Colonic mucosa (tissue), 4 donors: ENCODE measurements at regions not wholly inside any gene's neighbourhood (a gene's known extent, or its start where the extent isn't known, plus 50 kb on each side); places are given as distances from the start of the nearest gene placed in this dataset.
"Not testable (repeated sequence)": the region's sequence is repeated elsewhere in the genome, so short reads cannot be mapped to it uniquely, and the experiment has no call there.

Experiments used
- DNase-seq: peaks from one replicate; pipeline ENCODE4 v3.0.0-alpha.2; 2020
- H3K27ac ChIP-seq: fragments of 200-600 bp; one replicate; pipeline ENCODE4 v1.8.0; 2021
- H3K27me3 ChIP-seq: fragments of 200-600 bp; one replicate; pipeline ENCODE4 v1.8.0; 2021
- H3K36me3 ChIP-seq: fragments of 200-600 bp; one replicate; pipeline ENCODE4 v1.8.0; 2021
- H3K4me1 ChIP-seq: fragments of 200-600 bp; one replicate; pipeline ENCODE4 v1.8.0; 2021; ENCODE audit warnings: mild to moderate bottlenecking
- H3K4me3 ChIP-seq: fragments of 200-600 bp; one replicate; pipeline ENCODE4 v1.8.0; 2021
- H3K9ac ChIP-seq, 2 donors: one replicate each; pipeline ENCODE4 v1.7.0; 2013; ENCODE audit warnings: control low read depth in 2 of 2, low read depth in 2 of 2, low read length in 2 of 2
- H3K9me3 ChIP-seq: fragments of 200-600 bp; one replicate; pipeline ENCODE4 v1.8.0; 2021
- CTCF ChIP-seq: fragments of 200-600 bp; IDR thresholded peaks from one replicate; pipeline ENCODE4 v1.8.0; 2022; ENCODE audit warnings: antibody characterized with exemption, mild to moderate bottlenecking
- intact Hi-C: fragments of 100-400 bp; cut with DNase I; formaldehyde crosslinking; loops from one replicate; pipeline ENCODE4 v1.14.1; 2022
- donor health status: healthy.
- donor health status: DM: no; HTN: no; CAD: no.
- donor health status: DM: no; HTN: no; CAD: no.

GRCh38 chr4:188346171-188346809 is 207.0 kb downstream of the TRIML1 start:
- intact Hi-C loops = no loop called here
- Histone ChIP-seq H3K4me1 (no peaks in the 10 kb centered on the region), H3K27ac (no peak overlapping the region), H3K27me3 (no peaks in the 10 kb centered on the region), H3K9ac (no peak overlapping the region), H3K36me3 (no peaks in the 10 kb centered on the region), H3K9me3 (no peaks in the 10 kb centered on the region), H3K4me3 (no peak overlapping the region)
- no peak for TF ChIP-seq CTCF
- DNase-seq = no peak

- intact Hi-C loops = no loop called here
These were observed 208.1 kb downstream of the TRIML1 start for GRCh38 chr4:188347339-188347738.

GRCh38 chr4:188349569-188349968 is 210.3 kb downstream of the TRIML1 start:
- H3K4me1 ChIP-seq, H3K9me3 ChIP-seq, H3K4me3 ChIP-seq, intact Hi-C loops, DNase-seq, H3K27ac ChIP-seq, H3K27me3 ChIP-seq, H3K9ac ChIP-seq, H3K36me3 ChIP-seq: not testable (repeated sequence)

More at GRCh38 chr4:188347339-188347738, 208.1 kb downstream of the TRIML1 start:
- Histone ChIP-seq H3K36me3 (no peaks in the 10 kb centered on the region), H3K27me3 (no peaks in the 10 kb centered on the region), H3K9ac (no peak overlapping the region), H3K9me3 (no peaks in the 10 kb centered on the region), H3K4me3 (no peak overlapping the region), H3K4me1 (no peaks in the 10 kb centered on the region), H3K27ac (no peak overlapping the region)
- no peak for TF ChIP-seq CTCF
- no peak for DNase-seq

- DNase-seq = no peak
- no peaks in the 10 kb centered on the region for H3K36me3 ChIP-seq
- no peak overlapping the region for H3K27ac ChIP-seq
- no peak for TF ChIP-seq CTCF
- intact Hi-C loops = no loop called here
- H3K9ac ChIP-seq = no peak overlapping the region
- H3K4me1 ChIP-seq = no peaks in the 10 kb centered on the region
- no peaks in the 10 kb centered on the region for H3K27me3 ChIP-seq
- H3K9me3 ChIP-seq = no peaks in the 10 kb centered on the region
- H3K4me3 ChIP-seq = no peak overlapping the region
These were observed 224.0 kb downstream of the TRIML1 start for GRCh38 chr4:188363196-188363595.

- Histone ChIP-seq H3K4me1 (no peaks in the 10 kb centered on the region), H3K4me3 (no peak overlapping the region), H3K9me3 (no peaks in the 10 kb centered on the region), H3K27me3 (no peaks in the 10 kb centered on the region), H3K9ac (no peak overlapping the region), H3K27ac (no peak overlapping the region), H3K36me3 (no peaks in the 10 kb centered on the region)
- intact Hi-C loops = no loop called here
- TF ChIP-seq CTCF = no peak
- no peak for DNase-seq
These were observed 231.5 kb downstream of the TRIML1 start for GRCh38 chr4:188370777-188371176.

- H3K4me1 ChIP-seq = no peaks in the 10 kb centered on the region
- H3K9me3 ChIP-seq = no peaks in the 10 kb centered on the region
- intact Hi-C loops = no loop called here
- no peak for TF ChIP-seq CTCF
- no peak overlapping the region for H3K9ac ChIP-seq
- H3K27me3 ChIP-seq = no peaks in the 10 kb centered on the region
- H3K27ac ChIP-seq = no peak overlapping the region
- H3K4me3 ChIP-seq = no peak overlapping the region
- no peaks in the 10 kb centered on the region for H3K36me3 ChIP-seq
- DNase-seq = no peak
These were observed 232.8 kb downstream of the TRIML1 start for GRCh38 chr4:188372058-188372457.
